Neural progenitor cell (in vitro differentiated cells): ENCODE measurements at regions not wholly inside any gene's neighbourhood (a gene's known extent, or its start where the extent isn't known, plus 50 kb on each side); places are given as distances from the start of the nearest gene placed in this dataset.
A peak's percentile ranks its signal among the peaks of the same experiment; 100 is the strongest.

ENCODE experiments used
- DNase-seq: peaks from one replicate; pipeline ENCODE4 v3.0.0-alpha.2; 2016; ENCODE audit warnings: low spot score
- H2AFZ ChIP-seq: fragments of 200-600 bp; sonication (generic); replicated peaks from 2 replicates; pipeline ENCODE4 v1.6.1; 2016; ENCODE audit warnings: antibody characterized with exemption
- H3F3A ChIP-seq: fragments of 200-600 bp; sonication (generic); 2 replicates; pipeline ENCODE4 v1.6.1; 2016; ENCODE audit warnings: antibody characterized with exemption, low read depth
- H3K27ac ChIP-seq: fragments of 200-600 bp; sonication (generic); 2 replicates; pipeline ENCODE4 v1.5.1; 2016; ENCODE audit warnings: mild to moderate bottlenecking
- H3K27me3 ChIP-seq: fragments of 200-600 bp; sonication (generic); 2 replicates; pipeline ENCODE4 v1.6.1; 2016; ENCODE audit warnings: mild to moderate bottlenecking, moderate library complexity
- H3K36me3 ChIP-seq: fragments of 200-600 bp; sonication (generic); 2 replicates; pipeline ENCODE4 v1.5.1; 2016
- H3K4me1 ChIP-seq: fragments of 200-600 bp; sonication (generic); 2 replicates; pipeline ENCODE4 v1.6.1; 2016; ENCODE audit warnings: mixed run types
- H3K4me2 ChIP-seq: fragments of 200-600 bp; sonication (generic); 2 replicates; pipeline ENCODE4 v1.6.1; 2016
- H3K4me3 ChIP-seq: fragments of 200-600 bp; sonication (generic); 2 replicates; pipeline ENCODE4 v1.5.1; 2016
- H3K79me2 ChIP-seq: fragments of 200-600 bp; sonication (generic); 2 replicates; pipeline ENCODE4 v1.6.1; 2016; ENCODE audit warnings: low read depth
- H3K9ac ChIP-seq: fragments of 200-600 bp; sonication (generic); 2 replicates; pipeline ENCODE4 v1.6.1; 2016
- H3K9me3 ChIP-seq: fragments of 200-600 bp; sonication (generic); 2 replicates; pipeline ENCODE4 v1.5.1; 2016; ENCODE audit warnings: low read depth
- H4K20me1 ChIP-seq: fragments of 200-600 bp; sonication (generic); 2 replicates; pipeline ENCODE4 v1.6.1; 2016; ENCODE audit warnings: low read depth
- H3K27ac Mint-ChIP-seq: 3 replicates; pipeline ENCODE4 v1.8.0; 2021; ENCODE audit warnings: mixed read lengths
- H3K27me3 Mint-ChIP-seq: 2 replicates; pipeline ENCODE4 v1.8.0; 2022; ENCODE audit warnings: low read depth, mild to moderate bottlenecking, inconsistent platforms, moderate library complexity, mixed read lengths; ENCODE audit not compliant: insufficient read depth
- H3K36me3 Mint-ChIP-seq: 3 replicates; pipeline ENCODE4 v1.8.0; 2021; ENCODE audit warnings: mixed read lengths
- H3K4me1 Mint-ChIP-seq: 3 replicates; pipeline ENCODE4 v1.8.0; 2021; ENCODE audit warnings: mixed read lengths
- H3K4me3 Mint-ChIP-seq: 3 replicates; pipeline ENCODE4 v1.8.0; 2021; ENCODE audit warnings: mild to moderate bottlenecking, moderate library complexity, mixed read lengths
- H3K9me3 Mint-ChIP-seq: 3 replicates; pipeline ENCODE4 v1.8.0; 2020; ENCODE audit warnings: mixed read lengths
- CTCF ChIP-seq: fragments of 200-600 bp; sonication (generic); IDR thresholded peaks from 2 replicates; pipeline ENCODE4 v1.5.1; 2017; ENCODE audit warnings: antibody characterized with exemption, mild to moderate bottlenecking
- EZH2 ChIP-seq: fragments of 200-600 bp; sonication (generic); IDR thresholded peaks from 2 replicates; pipeline ENCODE4 v1.6.1; 2017; ENCODE audit warnings: antibody characterized with exemption, mild to moderate bottlenecking, moderate library complexity
- EZH2phosphoT487 ChIP-seq: fragments of 200-600 bp; sonication (generic); IDR thresholded peaks from 2 replicates; pipeline ENCODE4 v1.6.1; 2017; ENCODE audit warnings: antibody characterized with exemption

GRCh38 chr14:83558946-83559345 is 1971.0 kb upstream of the FLRT2 start:
- H3K27ac Mint-ChIP-seq, result no peak overlapping the region
- H3K79me2 ChIP-seq, result no peaks in the 10 kb centered on the region
- no peaks in the 10 kb centered on the region for H3K4me1 ChIP-seq
- H3K4me1 Mint-ChIP-seq, result no peaks in the 10 kb centered on the region
- no peak overlapping the region for H3K27ac ChIP-seq
- no peak overlapping the region for H3K4me3 Mint-ChIP-seq
- no peak overlapping the region for H3K4me3 ChIP-seq
- no peak for DNase-seq
- H3K27me3 Mint-ChIP-seq, result peaks cover 2% of the 10 kb centered on the region
- H3K9ac ChIP-seq, result no peak overlapping the region
- H3K36me3 ChIP-seq, result no peaks in the 10 kb centered on the region
- H4K20me1 ChIP-seq, result no peaks in the 10 kb centered on the region
- H3K27me3 ChIP-seq, result no peaks in the 10 kb centered on the region
- no peaks in the 10 kb centered on the region for H3K9me3 Mint-ChIP-seq
- TF ChIP-seq EZH2phosphoT487 (no peak), CTCF (no peak), EZH2 (no peak)
- H3F3A ChIP-seq, result no peaks in the 10 kb centered on the region
- H3K4me2 ChIP-seq, result no peak overlapping the region
- H3K36me3 Mint-ChIP-seq, result no peaks in the 10 kb centered on the region
- H3K9me3 ChIP-seq, result no peaks in the 10 kb centered on the region
- no peak overlapping the region for H2AFZ ChIP-seq

- DNase-seq, result no peak
- Histone ChIP-seq H3K36me3 (no peaks in the 10 kb centered on the region), H3K4me1 (no peaks in the 10 kb centered on the region), H3K79me2 (no peaks in the 10 kb centered on the region), H4K20me1 (no peaks in the 10 kb centered on the region), H2AFZ (no peak overlapping the region), H3K27ac (no peak overlapping the region), H3K4me2 (no peak overlapping the region), H3F3A (no peaks in the 10 kb centered on the region), H3K4me3 (no peak overlapping the region), H3K9ac (no peak overlapping the region), H3K9me3 (no peaks in the 10 kb centered on the region), H3K27me3 (no peaks in the 10 kb centered on the region)
- H3K27ac Mint-ChIP-seq, result no peak overlapping the region
- H3K36me3 Mint-ChIP-seq, result no peaks in the 10 kb centered on the region
- no peak overlapping the region for H3K4me3 Mint-ChIP-seq
- H3K9me3 Mint-ChIP-seq, result no peaks in the 10 kb centered on the region
- TF ChIP-seq EZH2phosphoT487, result no peak
- no peak for TF ChIP-seq EZH2
- no peak for TF ChIP-seq CTCF
- peaks cover 2% of the 10 kb centered on the region for H3K27me3 Mint-ChIP-seq
- no peaks in the 10 kb centered on the region for H3K4me1 Mint-ChIP-seq
Observed at GRCh38 chr14:83559721-83560120, 1970.2 kb upstream of the FLRT2 start.

GRCh38 chr14:83561261-83561660 is 1968.7 kb upstream of the FLRT2 start:
- Histone ChIP-seq H3K27me3 (no peaks in the 10 kb centered on the region), H3K9ac (no peak overlapping the region), H3F3A (no peaks in the 10 kb centered on the region), H4K20me1 (no peaks in the 10 kb centered on the region), H3K79me2 (no peaks in the 10 kb centered on the region), H3K4me1 (no peaks in the 10 kb centered on the region), H3K9me3 (no peaks in the 10 kb centered on the region), H3K27ac (no peak overlapping the region), H2AFZ (peak overlapping the region; percentile 15), H3K4me3 (no peak overlapping the region), H3K4me2 (no peak overlapping the region), H3K36me3 (no peaks in the 10 kb centered on the region)
- Mint-ChIP-seq H3K4me3 (no peak overlapping the region), H3K27ac (no peak overlapping the region), H3K4me1 (no peaks in the 10 kb centered on the region), H3K36me3 (no peaks in the 10 kb centered on the region), H3K9me3 (no peaks in the 10 kb centered on the region), H3K27me3 (peaks cover 2% of the 10 kb centered on the region)
- no peak for DNase-seq
- no peak for TF ChIP-seq EZH2
- TF ChIP-seq EZH2phosphoT487, result no peak
- no peak for TF ChIP-seq CTCF

GRCh38 chr14:83566567-83566966 is 1963.4 kb upstream of the FLRT2 start:
- TF ChIP-seq EZH2 (no peak), EZH2phosphoT487 (no peak), CTCF (no peak)
- H3K4me1 Mint-ChIP-seq, result no peaks in the 10 kb centered on the region

More at GRCh38 chr14:83566567-83566966, 1963.4 kb upstream of the FLRT2 start:
- no peaks in the 10 kb centered on the region for H4K20me1 ChIP-seq
- no peak overlapping the region for H3K4me2 ChIP-seq
- no peak overlapping the region for H3K4me3 Mint-ChIP-seq
- H3K36me3 ChIP-seq, result no peaks in the 10 kb centered on the region
- H3K79me2 ChIP-seq, result no peaks in the 10 kb centered on the region
- no peaks in the 10 kb centered on the region for H3F3A ChIP-seq
- no peak overlapping the region for H3K9ac ChIP-seq
- no peaks in the 10 kb centered on the region for H3K36me3 Mint-ChIP-seq
- H3K27me3 ChIP-seq, result no peaks in the 10 kb centered on the region
- no peak overlapping the region for H3K4me3 ChIP-seq
- no peak for DNase-seq
- no peak overlapping the region for H2AFZ ChIP-seq
- H3K27me3 Mint-ChIP-seq, result no peaks in the 10 kb centered on the region
- peaks cover 7% of the 10 kb centered on the region for H3K4me1 ChIP-seq
- H3K9me3 Mint-ChIP-seq, result no peaks in the 10 kb centered on the region
- no peak overlapping the region for H3K27ac ChIP-seq
- no peak overlapping the region for H3K27ac Mint-ChIP-seq
- no peaks in the 10 kb centered on the region for H3K9me3 ChIP-seq
